Neuron (in vitro differentiated cells): ENCODE measurements at regions not wholly inside any gene's neighbourhood (a gene's known extent, or its start where the extent isn't known, plus 50 kb on each side); places are given as distances from the start of the nearest gene placed in this dataset.

Experiments
- H2AFZ ChIP-seq: one replicate; pipeline ENCODE4 v1.6.1; 2013; ENCODE audit warnings: low read depth, mild to moderate bottlenecking, inconsistent platforms, low read length, moderate library complexity
- H3K27me3 ChIP-seq: one replicate; pipeline ENCODE4 v1.6.1; 2013; ENCODE audit warnings: low read length; ENCODE audit not compliant: insufficient read depth
- H3K36me3 ChIP-seq: one replicate; pipeline ENCODE4 v1.6.1; 2013; ENCODE audit warnings: low read length; ENCODE audit not compliant: insufficient read depth
- H3K4me1 ChIP-seq: one replicate; pipeline ENCODE4 v1.6.1; 2013; ENCODE audit warnings: low read length; ENCODE audit not compliant: insufficient read depth
- H3K4me3 ChIP-seq: 2 replicates; pipeline ENCODE4 v1.5.1; 2013; ENCODE audit warnings: mild to moderate bottlenecking, low read length, moderate library complexity
- H3K9me3 ChIP-seq: one replicate; pipeline ENCODE4 v1.6.1; 2013; ENCODE audit warnings: low read length

GRCh38 chr4:4614925-4615678 lies 73.3 kb upstream of the STX18 start:
- H3K4me1 ChIP-seq: no peaks in the 10 kb centered on the region
- H2AFZ ChIP-seq: no peak overlapping the region
- H3K4me3 ChIP-seq: no peak overlapping the region
- no peaks in the 10 kb centered on the region for H3K27me3 ChIP-seq
- peaks cover 2% of the 10 kb centered on the region for H3K9me3 ChIP-seq
- no peaks in the 10 kb centered on the region for H3K36me3 ChIP-seq

- Histone ChIP-seq H3K36me3 (no peaks in the 10 kb centered on the region), H3K9me3 (peaks cover 2% of the 10 kb centered on the region), H3K27me3 (no peaks in the 10 kb centered on the region), H3K4me3 (no peak overlapping the region), H2AFZ (no peak overlapping the region), H3K4me1 (no peaks in the 10 kb centered on the region)
Observed at GRCh38 chr4:4613641-4614286, 71.9 kb upstream of the STX18 start.

- Histone ChIP-seq H2AFZ (no peak overlapping the region), H3K4me1 (no peaks in the 10 kb centered on the region), H3K4me3 (no peak overlapping the region), H3K36me3 (no peaks in the 10 kb centered on the region), H3K9me3 (peaks cover 2% of the 10 kb centered on the region), H3K27me3 (no peaks in the 10 kb centered on the region)
Observed at GRCh38 chr4:4613126-4613465, 71.2 kb upstream of the STX18 start.

GRCh38 chr4:4610672-4611071 lies 68.8 kb upstream of the STX18 start:
- peaks cover 2% of the 10 kb centered on the region for H3K9me3 ChIP-seq
- H3K4me3 ChIP-seq: no peak overlapping the region
- H3K4me1 ChIP-seq: no peaks in the 10 kb centered on the region
- no peaks in the 10 kb centered on the region for H3K27me3 ChIP-seq
- H3K36me3 ChIP-seq: no peaks in the 10 kb centered on the region
- no peak overlapping the region for H2AFZ ChIP-seq

GRCh38 chr4:4609622-4610334 lies 67.9 kb upstream of the STX18 start:
- H2AFZ ChIP-seq: no peak overlapping the region
- no peaks in the 10 kb centered on the region for H3K36me3 ChIP-seq
- H3K9me3 ChIP-seq: peaks cover 2% of the 10 kb centered on the region
- H3K4me3 ChIP-seq: no peak overlapping the region
- no peaks in the 10 kb centered on the region for H3K27me3 ChIP-seq
- H3K4me1 ChIP-seq: no peaks in the 10 kb centered on the region

GRCh38 chr4:4608214-4608537 lies 66.3 kb upstream of the STX18 start:
- Histone ChIP-seq H3K4me3 (no peak overlapping the region), H3K4me1 (no peaks in the 10 kb centered on the region), H2AFZ (no peak overlapping the region), H3K27me3 (no peaks in the 10 kb centered on the region), H3K9me3 (peaks cover 2% of the 10 kb centered on the region), H3K36me3 (no peaks in the 10 kb centered on the region)

DNA sequence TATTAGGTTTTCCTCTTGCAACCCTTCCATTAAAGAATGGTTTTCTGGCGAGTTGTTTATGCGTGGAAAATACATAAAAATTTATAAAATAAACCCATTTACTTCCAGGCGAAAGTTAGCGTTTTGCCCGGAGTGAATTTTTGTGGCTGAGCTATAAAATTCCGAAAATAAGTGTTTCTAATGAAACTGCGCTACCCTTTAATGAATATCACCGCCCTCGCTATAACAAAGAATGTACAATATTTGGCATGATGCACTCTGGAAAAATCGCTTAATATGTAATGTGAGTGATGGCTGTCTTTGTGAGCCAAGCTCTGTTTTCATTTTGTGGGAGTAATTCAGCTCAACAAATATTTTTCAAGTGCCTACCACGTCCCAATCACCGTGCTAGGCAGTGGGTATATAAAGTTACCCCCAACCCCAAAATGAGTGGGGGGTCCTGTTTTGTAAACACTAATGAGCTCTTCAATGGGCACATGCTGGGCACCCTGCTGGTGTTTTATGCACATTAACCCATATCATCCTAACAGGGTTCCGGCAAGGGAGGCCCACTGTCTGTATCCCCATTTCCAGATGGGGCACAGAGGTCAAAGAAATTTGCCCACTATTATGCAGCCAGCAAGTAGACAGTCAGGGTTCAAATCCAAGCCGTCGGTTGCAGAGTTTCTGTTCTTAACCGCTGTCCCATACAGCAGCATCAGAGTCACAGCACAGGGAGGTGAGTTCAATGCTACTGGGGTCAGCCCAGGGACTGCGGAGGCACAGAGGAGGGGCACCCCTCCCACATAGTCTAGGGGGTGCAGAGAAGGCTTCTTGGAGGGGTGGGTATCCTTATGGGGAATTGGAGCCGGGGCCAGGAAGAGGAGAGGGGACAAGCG lies 65.7 kb upstream of the STX18 start:
- Histone ChIP-seq H3K36me3 (no peaks in the 10 kb centered on the region), H3K4me3 (no peak overlapping the region), H2AFZ (no peak overlapping the region), H3K27me3 (no peaks in the 10 kb centered on the region), H3K9me3 (peaks cover 2% of the 10 kb centered on the region), H3K4me1 (no peaks in the 10 kb centered on the region)

DNA sequence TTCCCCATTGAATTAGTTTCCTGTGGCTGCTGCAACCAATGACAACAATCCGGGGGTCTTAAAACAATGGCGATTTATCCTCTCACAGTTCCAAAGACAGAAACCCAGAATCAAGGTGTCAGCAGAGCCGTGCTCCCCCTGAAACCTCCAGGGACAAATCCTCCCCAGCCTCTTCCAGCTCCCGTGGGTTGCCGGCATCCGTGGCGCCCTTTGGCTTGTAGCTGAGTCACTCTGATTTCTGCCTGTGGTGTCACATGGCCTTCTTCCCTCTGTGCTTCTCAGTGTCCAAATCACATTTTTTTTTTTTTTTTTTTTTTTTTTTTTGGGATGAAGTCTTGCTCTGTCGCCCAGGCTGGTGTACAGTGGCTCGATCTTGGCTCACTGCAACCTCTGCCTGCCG lies 64.5 kb upstream of the STX18 start:
- Histone ChIP-seq H3K9me3 (peaks cover 2% of the 10 kb centered on the region), H3K4me3 (no peak overlapping the region), H3K27me3 (no peaks in the 10 kb centered on the region), H3K36me3 (no peaks in the 10 kb centered on the region), H2AFZ (no peak overlapping the region), H3K4me1 (no peaks in the 10 kb centered on the region)

DNA sequence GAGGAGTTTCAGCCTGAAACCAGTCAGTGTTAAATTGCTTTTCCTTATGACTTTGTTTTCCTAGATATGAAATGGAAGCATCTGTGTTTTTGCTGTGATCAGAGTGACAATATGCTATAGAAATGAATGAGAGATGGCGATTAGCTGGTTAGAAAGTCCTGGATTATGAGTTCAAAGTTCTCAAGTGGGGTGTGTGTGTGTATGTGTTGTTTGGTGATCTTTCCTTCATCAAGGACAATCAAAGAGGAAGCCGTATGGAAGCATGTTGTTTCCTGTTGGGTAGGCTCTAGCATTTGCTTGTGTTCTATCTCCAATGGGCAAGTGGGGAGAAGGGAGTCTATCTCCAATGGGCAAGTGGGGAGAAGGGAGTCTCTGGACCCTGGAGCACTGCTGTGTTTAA lies 64.0 kb upstream of the STX18 start:
- no peaks in the 10 kb centered on the region for H3K36me3 ChIP-seq
- no peaks in the 10 kb centered on the region for H3K4me1 ChIP-seq
- H3K27me3 ChIP-seq: no peaks in the 10 kb centered on the region
- H3K9me3 ChIP-seq: peaks cover 2% of the 10 kb centered on the region
- no peak overlapping the region for H3K4me3 ChIP-seq
- no peak overlapping the region for H2AFZ ChIP-seq

GRCh38 chr4:4603592-4603991 lies 61.7 kb upstream of the STX18 start:
- no peaks in the 10 kb centered on the region for H3K9me3 ChIP-seq
- H3K36me3 ChIP-seq: no peaks in the 10 kb centered on the region
- no peaks in the 10 kb centered on the region for H3K4me1 ChIP-seq
- H3K4me3 ChIP-seq: no peak overlapping the region
- H3K27me3 ChIP-seq: no peaks in the 10 kb centered on the region
- no peak overlapping the region for H2AFZ ChIP-seq

GRCh38 chr4:4603067-4603466 lies 61.2 kb upstream of the STX18 start:
- Histone ChIP-seq H3K9me3 (no peaks in the 10 kb centered on the region), H3K4me3 (no peak overlapping the region), H3K4me1 (no peaks in the 10 kb centered on the region), H3K27me3 (no peaks in the 10 kb centered on the region), H2AFZ (no peak overlapping the region), H3K36me3 (no peaks in the 10 kb centered on the region)

- H3K9me3 ChIP-seq: no peaks in the 10 kb centered on the region
- H3K4me3 ChIP-seq: no peak overlapping the region
- no peaks in the 10 kb centered on the region for H3K27me3 ChIP-seq
Observed at GRCh38 chr4:4602468-4602867, 60.6 kb upstream of the STX18 start.

More at GRCh38 chr4:4602468-4602867, 60.6 kb upstream of the STX18 start:
- Histone ChIP-seq H3K4me1 (no peaks in the 10 kb centered on the region), H3K36me3 (no peaks in the 10 kb centered on the region), H2AFZ (no peak overlapping the region)
